ENCODE measurements at regions not wholly inside any gene's neighbourhood (a gene's known extent, or its start where the extent isn't known, plus 50 kb on each side); places are given as distances from the start of the nearest gene placed in this dataset.

- TF ChIP-seq CTCF (IDR thresholded peaks at IDR 0.05; ENCODE audit: insufficient read depth, low read length, poor library complexity, severe bottlenecking) (no peak), EZH2phosphoT487 (conservative IDR thresholded peaks at IDR 0.05; ENCODE audit: low read length) (no peak)
Observed at GRCh38 chr9:86816868-86817267, 130.4 kb downstream of the GAS1 start.
